ENCODE measurements at regions not wholly inside any gene's neighbourhood (a gene's known extent, or its start where the extent isn't known, plus 50 kb on each side); places are given as distances from the start of the nearest gene placed in this dataset.

DNA sequence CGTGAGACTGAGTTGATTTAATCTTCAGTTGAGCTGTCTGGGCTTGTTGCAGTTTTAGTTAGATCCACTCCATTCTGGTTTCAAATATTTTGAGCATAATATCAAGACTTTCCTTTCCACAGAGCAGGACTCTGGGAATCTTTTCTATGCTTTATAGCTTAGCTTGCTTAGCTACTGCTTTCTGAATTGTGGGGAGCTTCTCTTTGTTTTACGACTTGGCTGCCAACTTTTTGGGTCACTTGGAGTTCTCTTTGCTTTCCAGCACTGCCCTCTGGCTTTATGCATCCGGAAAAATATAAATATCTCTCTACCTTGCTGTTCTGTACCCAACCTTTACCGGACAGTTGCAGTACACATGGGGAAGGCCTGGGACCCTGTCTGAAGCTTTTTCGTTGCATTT lies 292.1 kb downstream of the STIM2 start:
- Histone ChIP-seq H2AFZ (ENCODE audit: control insufficient read depth, low read depth, low read length) (no peak overlapping the region), H3K4me1 (ENCODE audit: control insufficient read depth, insufficient read depth, low read length) (no peaks in the 10 kb centered on the region), H3K4me3 (no peak overlapping the region), H3K4me2 (ENCODE audit: control insufficient read depth, insufficient read depth) (no peak overlapping the region), H3K9me3 (replicated peaks; ENCODE audit: control insufficient read depth, insufficient read depth, low read length) (no peaks in the 10 kb centered on the region), H3K27me3 (replicated peaks in 1 of 2; ENCODE audit: control insufficient read depth in 2 of 2, insufficient read depth in 2 of 2, low read length in 1 of 2) (no peaks in the 10 kb centered on the region), H3K36me3 (ENCODE audit: control insufficient read depth in 2 of 2, insufficient read depth in 2 of 2, low read length in 1 of 2) (no peaks in the 10 kb centered on the region), H3K9ac (ENCODE audit: control insufficient read depth, insufficient read depth, low read length) (no peak overlapping the region), H3K79me2 (ENCODE audit: control insufficient read depth, insufficient read depth, low read length) (no peaks in the 10 kb centered on the region), H3K27ac (ENCODE audit: control insufficient read depth, insufficient read depth) (no peak overlapping the region), H4K20me1 (ENCODE audit: control insufficient read depth, insufficient read depth) (no peaks in the 10 kb centered on the region)
- 25% methylated on average over 5 of the region's 5 CpGs for WGBS (ENCODE audit: insufficient coverage, insufficient replicate concordance, low lambda C conversion rate, missing lambda C conversion rate)
- no TSS peak for BruUV-seq (replicated peaks)
- intact Hi-C loops (cut with micrococcal nuclease; ENCODE audit: unreplicated experiment) (no loop called here), in situ Hi-C loops (cut with MboI) (no loop called here)
- ATAC-seq (no peak), FAIRE-seq (no peak), DNase-seq (ENCODE audit: low read depth, low spot score) (no peak)
- RAD21 ChIA-PET (ENCODE audit: unreplicated experiment), result no interaction called here
- TF ChIP-seq CHD2 (IDR thresholded peaks at IDR 0.05; ENCODE audit: borderline replicate concordance, low read depth, low read length) (no peak), ZSCAN29 (IDR thresholded peaks at IDR 0.05) (no peak), MXI1 (IDR thresholded peaks at IDR 0.05; ENCODE audit: low read depth, low read length) (no peak), EED (IDR thresholded peaks at IDR 0.05; ENCODE audit: low read depth) (no peak), EZH2 (IDR thresholded peaks at IDR 0.05; ENCODE audit: borderline replicate concordance, control insufficient read depth, low read depth, low read length) (no peak), BRCA1 (IDR thresholded peaks at IDR 0.05; ENCODE audit: low read depth, low read length) (no peak), SPI1 (IDR thresholded peaks at IDR 0.05; ENCODE audit: borderline replicate concordance, insufficient read depth, low read depth, low read length) (no peak), IRF4 (IDR thresholded peaks at IDR 0.05; ENCODE audit: low read depth, low read length) (no peak), POLR2AphosphoS5 (IDR thresholded peaks at IDR 0.05; ENCODE audit: low read length) (no peak)
- TF ChIP-seq, protein P1, sequence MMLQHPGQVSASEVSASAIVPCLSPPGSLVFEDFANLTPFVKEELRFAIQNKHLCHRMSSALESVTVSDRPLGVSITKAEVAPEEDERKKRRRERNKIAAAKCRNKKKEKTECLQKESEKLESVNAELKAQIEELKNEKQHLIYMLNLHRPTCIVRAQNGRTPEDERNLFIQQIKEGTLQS (IDR thresholded peaks at IDR 0.05; ENCODE audit: borderline replicate concordance, extremely low read depth, low read depth, low read length), result no peak
- TF ChIP-seq, protein P2, sequence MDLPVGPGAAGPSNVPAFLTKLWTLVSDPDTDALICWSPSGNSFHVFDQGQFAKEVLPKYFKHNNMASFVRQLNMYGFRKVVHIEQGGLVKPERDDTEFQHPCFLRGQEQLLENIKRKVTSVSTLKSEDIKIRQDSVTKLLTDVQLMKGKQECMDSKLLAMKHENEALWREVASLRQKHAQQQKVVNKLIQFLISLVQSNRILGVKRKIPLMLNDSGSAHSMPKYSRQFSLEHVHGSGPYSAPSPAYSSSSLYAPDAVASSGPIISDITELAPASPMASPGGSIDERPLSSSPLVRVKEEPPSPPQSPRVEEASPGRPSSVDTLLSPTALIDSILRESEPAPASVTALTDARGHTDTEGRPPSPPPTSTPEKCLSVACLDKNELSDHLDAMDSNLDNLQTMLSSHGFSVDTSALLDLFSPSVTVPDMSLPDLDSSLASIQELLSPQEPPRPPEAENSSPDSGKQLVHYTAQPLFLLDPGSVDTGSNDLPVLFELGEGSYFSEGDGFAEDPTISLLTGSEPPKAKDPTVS (IDR thresholded peaks at IDR 0.05; ENCODE audit: low read depth, low read length), result no peak
- TF ChIP-seq, protein P3, sequence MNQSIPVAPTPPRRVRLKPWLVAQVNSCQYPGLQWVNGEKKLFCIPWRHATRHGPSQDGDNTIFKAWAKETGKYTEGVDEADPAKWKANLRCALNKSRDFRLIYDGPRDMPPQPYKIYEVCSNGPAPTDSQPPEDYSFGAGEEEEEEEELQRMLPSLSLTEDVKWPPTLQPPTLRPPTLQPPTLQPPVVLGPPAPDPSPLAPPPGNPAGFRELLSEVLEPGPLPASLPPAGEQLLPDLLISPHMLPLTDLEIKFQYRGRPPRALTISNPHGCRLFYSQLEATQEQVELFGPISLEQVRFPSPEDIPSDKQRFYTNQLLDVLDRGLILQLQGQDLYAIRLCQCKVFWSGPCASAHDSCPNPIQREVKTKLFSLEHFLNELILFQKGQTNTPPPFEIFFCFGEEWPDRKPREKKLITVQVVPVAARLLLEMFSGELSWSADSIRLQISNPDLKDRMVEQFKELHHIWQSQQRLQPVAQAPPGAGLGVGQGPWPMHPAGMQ (IDR thresholded peaks at IDR 0.05; ENCODE audit: borderline replicate concordance), result no peak
- TF ChIP-seq, protein P4, sequence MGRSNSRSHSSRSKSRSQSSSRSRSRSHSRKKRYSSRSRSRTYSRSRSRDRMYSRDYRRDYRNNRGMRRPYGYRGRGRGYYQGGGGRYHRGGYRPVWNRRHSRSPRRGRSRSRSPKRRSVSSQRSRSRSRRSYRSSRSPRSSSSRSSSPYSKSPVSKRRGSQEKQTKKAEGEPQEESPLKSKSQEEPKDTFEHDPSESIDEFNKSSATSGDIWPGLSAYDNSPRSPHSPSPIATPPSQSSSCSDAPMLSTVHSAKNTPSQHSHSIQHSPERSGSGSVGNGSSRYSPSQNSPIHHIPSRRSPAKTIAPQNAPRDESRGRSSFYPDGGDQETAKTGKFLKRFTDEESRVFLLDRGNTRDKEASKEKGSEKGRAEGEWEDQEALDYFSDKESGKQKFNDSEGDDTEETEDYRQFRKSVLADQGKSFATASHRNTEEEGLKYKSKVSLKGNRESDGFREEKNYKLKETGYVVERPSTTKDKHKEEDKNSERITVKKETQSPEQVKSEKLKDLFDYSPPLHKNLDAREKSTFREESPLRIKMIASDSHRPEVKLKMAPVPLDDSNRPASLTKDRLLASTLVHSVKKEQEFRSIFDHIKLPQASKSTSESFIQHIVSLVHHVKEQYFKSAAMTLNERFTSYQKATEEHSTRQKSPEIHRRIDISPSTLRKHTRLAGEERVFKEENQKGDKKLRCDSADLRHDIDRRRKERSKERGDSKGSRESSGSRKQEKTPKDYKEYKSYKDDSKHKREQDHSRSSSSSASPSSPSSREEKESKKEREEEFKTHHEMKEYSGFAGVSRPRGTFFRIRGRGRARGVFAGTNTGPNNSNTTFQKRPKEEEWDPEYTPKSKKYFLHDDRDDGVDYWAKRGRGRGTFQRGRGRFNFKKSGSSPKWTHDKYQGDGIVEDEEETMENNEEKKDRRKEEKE (IDR thresholded peaks at IDR 0.05), result no peak
- TF ChIP-seq, protein P5, sequence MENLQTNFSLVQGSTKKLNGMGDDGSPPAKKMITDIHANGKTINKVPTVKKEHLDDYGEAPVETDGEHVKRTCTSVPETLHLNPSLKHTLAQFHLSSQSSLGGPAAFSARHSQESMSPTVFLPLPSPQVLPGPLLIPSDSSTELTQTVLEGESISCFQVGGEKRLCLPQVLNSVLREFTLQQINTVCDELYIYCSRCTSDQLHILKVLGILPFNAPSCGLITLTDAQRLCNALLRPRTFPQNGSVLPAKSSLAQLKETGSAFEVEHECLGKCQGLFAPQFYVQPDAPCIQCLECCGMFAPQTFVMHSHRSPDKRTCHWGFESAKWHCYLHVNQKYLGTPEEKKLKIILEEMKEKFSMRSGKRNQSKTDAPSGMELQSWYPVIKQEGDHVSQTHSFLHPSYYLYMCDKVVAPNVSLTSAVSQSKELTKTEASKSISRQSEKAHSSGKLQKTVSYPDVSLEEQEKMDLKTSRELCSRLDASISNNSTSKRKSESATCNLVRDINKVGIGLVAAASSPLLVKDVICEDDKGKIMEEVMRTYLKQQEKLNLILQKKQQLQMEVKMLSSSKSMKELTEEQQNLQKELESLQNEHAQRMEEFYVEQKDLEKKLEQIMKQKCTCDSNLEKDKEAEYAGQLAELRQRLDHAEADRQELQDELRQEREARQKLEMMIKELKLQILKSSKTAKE (IDR thresholded peaks at IDR 0.05; ENCODE audit: low read depth, poor library complexity, severe bottlenecking), result no peak
- CTCF ChIA-PET, result interaction anchor here (0.7 kb wide), 1 partner anchor 103 kb away, joined by 3 read pairs; no protein-coding TSS in a partner anchor
- SMC1A ChIA-PET (ENCODE audit: uncharacterized antibody, unreplicated experiment), result interaction anchor here (1.4 kb wide), 1 partner anchor 12 kb away, joined by 4 read pairs; no protein-coding TSS in a partner anchor
- POLR2A ChIA-PET, result no interaction called here

All from GM12878 (cell line).